ENCODE measurements at regions not wholly inside any gene's neighbourhood (a gene's known extent, or its start where the extent isn't known, plus 50 kb on each side); places are given as distances from the start of the nearest gene placed in this dataset.
"Not testable (repeated sequence)": the region's sequence is repeated elsewhere in the genome, so short reads cannot be mapped to it uniquely, and the experiment has no call there.

DNA sequence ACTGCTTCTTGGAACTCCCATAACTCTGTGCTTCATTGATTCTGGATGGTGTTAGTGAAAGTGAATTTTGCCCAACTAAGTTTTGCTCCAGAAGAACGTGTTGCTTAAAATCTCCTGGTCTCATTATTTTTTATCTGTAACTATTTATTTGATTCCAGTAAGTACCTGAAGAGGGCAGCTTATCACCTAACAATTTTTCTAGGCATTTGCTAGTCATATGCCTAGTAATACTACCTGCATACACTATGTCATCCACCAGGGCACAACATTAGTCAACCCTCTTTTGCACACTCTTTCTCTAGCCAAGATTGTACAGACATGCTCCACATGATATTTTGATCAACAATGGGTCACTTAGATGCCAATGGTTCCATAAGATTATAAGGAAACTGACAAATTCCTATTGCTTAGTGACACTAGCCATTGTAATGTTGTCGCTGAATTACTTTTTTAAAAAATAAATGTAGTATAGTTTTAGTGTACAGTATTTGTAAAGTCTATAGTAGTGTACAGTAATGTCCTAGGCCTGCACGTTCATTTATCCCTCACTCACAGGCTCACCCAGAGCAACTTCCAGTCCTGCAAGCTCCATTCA lies 499.9 kb upstream of the AADAT start:
- peak; percentile 11 for DNase-seq (ENCODE audit: low read depth)

GRCh38 chr4:170581969-170582368 lies 492.2 kb upstream of the AADAT start:
- DNase-seq (ENCODE audit: low read depth): no peak

DNA sequence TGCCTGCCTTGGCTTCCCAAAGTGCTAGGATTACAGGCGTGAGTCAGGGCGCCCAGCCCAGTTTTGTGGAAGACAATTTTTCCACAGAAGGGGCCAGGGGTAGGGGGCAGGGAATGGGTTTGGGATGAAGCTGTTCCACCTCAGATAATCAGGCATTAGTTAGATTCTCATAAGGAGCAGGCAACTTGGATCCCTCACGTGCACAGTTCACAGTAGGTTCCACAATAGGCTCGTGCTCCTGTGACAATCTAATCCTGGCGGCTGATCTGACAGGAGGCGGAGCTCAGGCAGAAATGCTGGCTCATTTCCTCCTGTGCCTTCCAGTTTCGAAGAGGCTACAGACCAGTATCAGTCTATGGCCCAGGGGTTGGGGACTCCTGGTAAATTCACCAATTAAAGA lies 491.6 kb upstream of the AADAT start:
- DNase-seq (ENCODE audit: low read depth): no peak

- DNase-seq (ENCODE audit: low read depth): no peak
These were observed 490.9 kb upstream of the AADAT start for GRCh38 chr4:170580651-170581050.

GRCh38 chr4:170538821-170539473 lies 449.2 kb upstream of the AADAT start:
- no peak for DNase-seq (ENCODE audit: low read depth)

GRCh38 chr4:170529748-170530722 lies 440.3 kb upstream of the AADAT start:
- DNase-seq (ENCODE audit: low read depth): no peak

DNA sequence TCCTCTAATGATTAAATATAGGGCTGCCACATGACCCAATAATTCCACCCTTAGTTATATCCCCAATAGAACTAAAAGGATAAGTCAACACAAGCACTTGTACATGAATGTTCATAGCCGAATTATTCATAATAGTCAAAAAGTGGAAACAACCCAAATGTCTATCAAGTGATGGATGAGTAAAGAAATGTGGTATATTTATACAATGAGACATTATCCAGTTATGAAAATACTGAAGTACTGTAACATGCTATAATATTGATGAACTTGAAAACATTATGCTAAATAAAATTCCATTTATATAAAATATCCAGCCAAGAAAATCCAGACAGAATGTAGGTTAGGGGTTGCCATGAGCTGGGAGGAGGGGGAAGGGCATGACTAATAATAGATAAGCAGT lies 436.7 kb upstream of the AADAT start:
- no peak for DNase-seq (ENCODE audit: low read depth)

DNA sequence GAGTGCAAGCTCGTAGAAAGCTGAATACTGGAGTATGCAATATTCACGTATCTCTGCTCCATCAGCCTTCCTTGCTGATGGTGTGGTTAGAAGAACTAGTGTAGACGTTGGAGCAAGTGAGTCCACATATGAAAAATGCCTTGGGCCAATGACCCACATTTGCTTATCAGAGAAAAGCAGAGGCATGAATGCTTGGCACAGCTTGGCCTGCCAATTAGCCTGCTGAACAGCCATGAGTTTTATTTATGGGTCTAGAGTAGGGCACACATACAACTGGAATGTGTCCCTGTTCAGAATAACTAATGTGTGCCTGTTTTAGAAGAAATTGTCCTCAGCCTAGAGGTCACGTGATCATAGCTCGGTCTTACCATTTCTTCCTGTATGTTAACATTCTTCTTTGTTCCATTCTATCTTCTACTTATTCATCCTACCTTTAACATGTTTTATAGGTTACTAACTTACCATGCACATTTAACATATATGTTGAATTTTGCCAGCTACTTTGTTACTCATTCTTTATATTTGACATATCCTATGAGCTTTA lies 432.7 kb upstream of the AADAT start:
- DNase-seq (ENCODE audit: low read depth): no peak

DNA sequence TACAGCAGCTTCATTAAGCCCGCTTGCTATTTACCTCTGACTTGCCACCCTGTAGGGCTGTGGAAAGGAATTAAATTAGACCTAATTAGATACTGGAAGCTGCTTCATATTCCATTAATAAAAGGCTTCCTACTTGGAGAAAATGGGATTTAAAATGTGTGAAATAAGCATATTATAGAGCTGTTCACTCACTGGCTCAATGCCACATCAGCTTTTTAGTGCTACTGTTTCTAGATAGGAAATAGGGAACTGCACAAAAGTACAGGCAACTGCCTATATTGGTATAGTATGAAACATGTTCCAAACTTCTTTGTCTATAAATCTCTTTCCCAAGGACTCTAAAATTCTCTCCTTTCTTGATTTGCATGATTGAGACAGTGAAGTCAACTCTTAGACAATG lies 407.9 kb upstream of the AADAT start:
- DNase-seq (ENCODE audit: low read depth): no peak

GRCh38 chr4:170497112-170497511 lies 407.4 kb upstream of the AADAT start:
- no peak for DNase-seq (ENCODE audit: low read depth)

DNA sequence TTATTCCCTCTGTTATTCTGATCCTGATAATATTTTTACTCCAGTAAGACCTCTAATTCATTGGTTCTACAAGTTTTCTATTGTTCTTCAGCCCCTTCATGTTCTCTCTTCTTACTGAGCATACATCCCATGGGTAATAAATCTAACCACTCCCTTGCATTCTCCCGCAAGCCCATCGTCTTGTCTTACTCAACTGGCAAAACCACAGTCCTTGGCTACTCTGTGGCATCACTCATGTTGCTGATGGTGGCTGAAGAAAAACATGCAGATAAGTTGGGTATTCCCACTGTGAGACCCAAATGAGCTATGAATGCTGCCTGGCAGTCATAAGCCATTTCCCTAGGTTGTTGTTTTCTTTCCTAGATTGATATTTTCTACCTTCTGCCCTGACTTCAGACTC lies 402.2 kb upstream of the AADAT start:
- DNase-seq (ENCODE audit: low read depth): no peak

DNA sequence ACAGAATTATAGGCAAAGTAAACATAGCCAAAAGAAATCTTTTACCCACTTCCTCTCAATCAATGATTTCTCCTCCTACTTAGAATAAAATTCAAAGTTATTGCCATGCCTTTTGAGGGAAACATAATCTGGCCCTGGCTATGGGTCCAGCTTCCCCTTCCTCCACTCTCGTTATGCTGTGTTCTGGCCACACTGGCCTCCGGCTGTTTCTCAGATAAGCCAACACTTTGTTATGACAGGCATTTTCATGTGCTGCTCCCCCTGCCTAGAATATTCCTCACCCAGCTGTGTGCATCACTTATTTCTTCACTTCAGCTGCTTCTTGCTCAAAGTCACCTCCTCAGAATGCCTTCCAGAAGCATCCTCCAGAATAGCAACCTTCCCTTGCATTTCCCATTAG lies 386.6 kb upstream of the AADAT start:
- no peak for DNase-seq (ENCODE audit: low read depth)

DNA sequence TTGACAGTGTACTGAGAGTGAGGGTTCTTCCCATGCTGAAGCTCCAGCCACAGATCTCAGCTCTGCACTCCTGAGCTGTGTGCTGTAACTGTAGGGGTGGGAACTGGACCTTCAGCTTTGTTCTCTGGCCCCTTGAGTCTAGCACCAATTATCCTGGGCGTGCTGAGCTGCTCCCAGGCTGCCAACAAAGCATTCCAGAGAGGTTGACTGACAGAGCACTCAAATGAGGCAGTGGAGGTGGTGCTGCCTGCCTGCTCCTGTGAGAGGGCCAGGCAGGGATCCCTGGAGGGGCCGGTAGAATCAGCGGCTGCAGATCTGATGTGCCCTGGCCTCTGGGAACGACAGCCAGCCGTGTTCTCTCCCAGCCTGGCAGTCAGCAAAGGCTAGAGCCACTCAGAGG lies 375.7 kb upstream of the AADAT start:
- no peak for DNase-seq (ENCODE audit: low read depth)

DNA sequence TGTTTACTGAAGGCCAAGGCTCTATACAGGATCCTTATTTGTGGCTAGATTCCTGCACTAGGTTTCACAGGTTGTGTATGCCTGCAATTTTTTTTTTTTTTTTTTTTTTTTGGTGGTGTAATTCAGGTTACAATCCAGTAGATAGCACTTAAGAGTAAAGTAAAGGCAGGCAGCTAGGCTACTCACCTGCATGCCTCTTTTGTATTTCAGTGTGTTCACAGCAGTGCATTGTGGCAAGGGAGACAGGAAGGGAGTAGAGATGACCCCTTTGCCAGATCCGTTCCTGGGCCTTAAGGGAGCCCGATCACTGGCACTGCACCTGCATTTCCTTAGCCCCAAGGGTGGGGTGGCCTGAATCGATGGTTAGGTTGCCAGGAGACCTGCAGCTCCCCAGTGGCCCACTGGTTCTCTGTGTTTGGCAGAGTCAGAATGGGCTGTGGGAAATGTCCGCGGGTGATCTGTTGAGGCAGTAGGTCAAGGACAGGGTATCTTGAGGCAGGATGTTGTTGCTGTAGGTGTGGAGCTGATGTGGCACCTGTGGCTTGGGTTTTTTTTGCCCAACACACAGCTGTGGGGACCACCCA lies 374.9 kb upstream of the AADAT start:
- no peak for DNase-seq (ENCODE audit: low read depth)

- no peak for DNase-seq (ENCODE audit: low read depth)
These were observed 357.0 kb upstream of the AADAT start for GRCh38 chr4:170446782-170447181.

DNA sequence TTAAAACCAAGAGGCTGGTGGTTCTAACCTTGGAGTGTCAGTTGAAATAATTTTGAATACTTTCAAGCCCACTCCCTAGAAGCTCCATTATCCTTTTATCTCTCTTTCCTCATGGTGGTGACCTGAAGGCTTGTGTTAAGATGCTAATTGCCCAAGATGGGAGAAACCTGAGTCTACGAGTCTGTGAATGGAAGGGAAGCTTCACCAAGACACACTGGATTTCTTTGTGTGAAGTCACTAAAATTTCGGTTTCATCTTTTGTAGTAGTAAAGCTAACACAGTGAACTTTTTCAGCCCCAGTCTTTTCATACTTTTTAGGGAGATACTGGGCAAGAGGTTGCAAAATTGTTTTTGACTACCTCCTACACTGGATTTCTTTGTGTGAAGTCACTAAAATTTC lies 351.4 kb upstream of the AADAT start:
- DNase-seq (ENCODE audit: low read depth): not testable (repeated sequence)

- no peak for DNase-seq (ENCODE audit: low read depth)
These were observed 339.2 kb upstream of the AADAT start for GRCh38 chr4:170428929-170429328.

- DNase-seq (ENCODE audit: low read depth): no peak
These were observed 335.9 kb upstream of the AADAT start for GRCh38 chr4:170425521-170426143.

DNA sequence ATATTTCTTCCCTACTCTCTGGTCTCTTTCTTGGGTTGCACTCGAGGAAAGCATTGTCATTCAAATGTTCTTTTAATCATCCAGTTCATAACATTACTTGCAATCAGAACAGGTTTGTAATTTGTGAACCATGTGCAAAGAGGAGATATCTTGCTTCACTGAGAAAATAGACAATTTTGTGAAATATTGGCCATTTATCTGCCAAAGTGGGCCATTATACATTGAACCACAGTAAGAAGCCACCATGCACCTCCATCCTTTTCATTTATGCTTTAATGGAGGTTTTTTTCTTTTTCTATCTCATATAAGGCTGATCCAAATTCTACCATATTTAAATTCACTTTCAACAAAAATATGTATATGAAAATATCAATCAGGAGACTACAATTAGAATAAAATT lies 335.3 kb upstream of the AADAT start:
- DNase-seq (ENCODE audit: low read depth): no peak

GRCh38 chr4:170423137-170423536 lies 333.4 kb upstream of the AADAT start:
- peak; percentile 85 for DNase-seq (ENCODE audit: low read depth)

GRCh38 chr4:170420255-170420693 lies 330.5 kb upstream of the AADAT start:
- no peak for DNase-seq (ENCODE audit: low read depth)

DNA sequence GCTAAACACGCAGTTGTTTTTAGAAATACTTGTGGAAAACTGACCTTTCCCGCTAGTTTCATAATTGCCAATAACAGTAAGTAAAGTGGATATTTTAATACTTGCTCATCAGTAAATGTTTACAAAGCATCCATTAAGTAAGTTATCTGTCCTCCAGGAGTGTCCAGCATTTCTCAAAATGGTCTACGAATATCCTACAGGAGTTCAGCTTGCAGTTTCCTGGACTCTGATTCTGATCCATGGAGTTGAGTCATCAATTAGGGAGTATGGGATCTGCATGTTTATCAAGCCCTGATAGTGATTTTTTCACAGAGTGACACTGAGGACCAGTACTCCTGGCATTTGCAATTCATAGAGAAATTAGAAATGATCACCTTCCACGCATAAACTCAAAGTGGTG lies 325.2 kb upstream of the AADAT start:
- no peak for DNase-seq (ENCODE audit: low read depth)

Measured in non-pigmented ciliary epithelial cell (primary cell).